Kidney capillary endothelial cell (primary cell): ENCODE measurements at regions not wholly inside any gene's neighbourhood (a gene's known extent, or its start where the extent isn't known, plus 50 kb on each side); places are given as distances from the start of the nearest gene placed in this dataset.

Experiments
- DNase-seq: peaks from one replicate; pipeline ENCODE4 v3.0.0-alpha.2; 2018; ENCODE audit warnings: low spot score

- DNase-seq: no peak
Measured at GRCh38 chr14:53545217-53545616, 392.1 kb upstream of the DDHD1 start.

DNA sequence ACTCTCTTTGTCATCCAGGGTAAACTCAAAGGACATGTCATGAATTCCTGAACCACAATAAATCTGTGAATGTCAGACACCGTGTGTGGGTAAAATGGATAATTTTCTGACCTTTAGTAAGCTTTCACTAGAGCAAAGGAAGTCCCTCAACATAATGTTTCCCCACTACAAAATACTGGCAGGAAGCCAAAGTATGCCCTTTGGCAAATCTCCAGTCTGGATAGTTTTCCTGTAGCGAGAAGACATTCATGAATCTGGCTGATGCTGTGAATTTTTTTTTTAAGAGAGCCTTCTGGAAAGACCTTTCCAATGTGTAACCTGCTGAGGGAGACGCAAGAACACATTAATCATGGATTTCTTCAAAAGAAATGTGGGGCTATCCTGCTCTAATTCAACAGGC is 389.6 kb upstream of the DDHD1 start:
- DNase-seq: peak; percentile 85

DNA sequence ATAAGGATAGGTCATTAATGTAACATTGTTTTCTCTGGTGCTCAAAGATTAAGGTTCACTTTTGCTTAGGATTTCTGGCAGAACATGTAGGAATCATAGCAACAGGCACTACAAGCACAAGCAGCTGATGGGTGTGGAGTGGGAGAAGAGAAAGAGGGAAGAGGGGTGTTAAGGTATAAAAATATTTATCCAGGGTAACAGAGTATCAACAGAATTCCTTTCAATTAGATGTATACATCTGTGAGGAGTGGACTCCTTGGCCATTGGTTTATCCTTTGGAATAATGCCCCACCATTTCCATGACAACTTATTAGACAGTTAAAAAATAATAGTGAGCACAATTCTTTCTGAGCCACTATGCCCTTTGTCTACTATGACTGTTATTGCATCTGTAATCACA is 388.3 kb upstream of the DDHD1 start:
- DNase-seq: no peak

DNA sequence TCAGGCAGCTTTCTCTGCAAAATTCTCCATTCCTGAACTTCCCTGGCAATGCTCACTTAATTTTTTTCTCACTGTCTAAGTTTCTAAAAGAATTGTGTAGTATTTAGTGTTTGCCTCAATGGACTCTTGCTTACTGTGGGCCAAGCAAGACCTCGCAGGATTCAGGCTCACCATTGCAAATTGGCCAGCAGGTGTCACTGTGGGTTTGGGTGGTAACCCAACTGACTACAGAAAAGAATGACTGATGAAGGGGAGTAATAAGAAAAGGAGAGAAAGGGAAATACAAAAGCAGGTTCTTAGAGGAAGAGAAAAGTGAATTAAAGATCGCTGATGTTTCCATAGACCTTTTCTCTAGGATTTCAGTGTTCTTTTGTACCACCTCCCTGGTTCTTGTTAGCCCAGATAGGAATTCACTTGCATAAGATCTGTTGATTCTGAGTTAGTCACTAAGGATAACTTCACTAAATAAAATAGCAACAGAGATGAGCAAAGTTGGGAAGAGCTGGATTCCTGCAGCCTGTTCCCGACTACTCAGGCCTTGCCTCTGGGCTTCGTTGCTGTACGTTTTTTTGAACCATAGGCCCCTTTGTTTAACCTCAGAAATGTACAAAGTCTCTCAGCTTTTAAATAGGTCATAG is 386.5 kb upstream of the DDHD1 start:
- peak; percentile 63 for DNase-seq

DNA sequence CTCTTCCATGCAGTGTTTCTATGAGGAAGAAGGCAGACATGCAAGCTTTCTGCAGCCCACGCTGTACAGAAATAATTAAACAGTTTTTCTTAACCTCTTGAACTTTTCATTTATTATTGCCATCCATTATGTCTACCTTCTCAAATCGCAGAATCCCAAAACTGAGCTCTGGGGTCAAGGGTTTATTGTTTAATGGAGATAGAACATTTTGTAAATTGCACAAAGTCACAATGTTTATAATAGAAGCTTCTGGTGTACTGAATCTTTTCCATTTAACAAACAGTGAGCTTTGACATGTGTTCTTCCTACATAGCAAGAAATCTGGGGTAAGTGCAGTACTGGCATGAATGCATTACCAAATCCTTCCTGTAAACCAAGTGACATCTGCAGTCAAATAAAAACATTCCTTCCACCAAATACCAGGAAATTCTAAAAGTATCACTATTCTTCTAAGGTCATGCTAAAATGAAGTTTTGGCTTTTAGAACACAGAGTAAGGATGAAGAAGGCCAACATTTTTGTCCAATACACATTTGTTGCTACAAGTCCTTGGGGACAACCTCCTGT is 385.3 kb upstream of the DDHD1 start:
- DNase-seq: no peak

DNA sequence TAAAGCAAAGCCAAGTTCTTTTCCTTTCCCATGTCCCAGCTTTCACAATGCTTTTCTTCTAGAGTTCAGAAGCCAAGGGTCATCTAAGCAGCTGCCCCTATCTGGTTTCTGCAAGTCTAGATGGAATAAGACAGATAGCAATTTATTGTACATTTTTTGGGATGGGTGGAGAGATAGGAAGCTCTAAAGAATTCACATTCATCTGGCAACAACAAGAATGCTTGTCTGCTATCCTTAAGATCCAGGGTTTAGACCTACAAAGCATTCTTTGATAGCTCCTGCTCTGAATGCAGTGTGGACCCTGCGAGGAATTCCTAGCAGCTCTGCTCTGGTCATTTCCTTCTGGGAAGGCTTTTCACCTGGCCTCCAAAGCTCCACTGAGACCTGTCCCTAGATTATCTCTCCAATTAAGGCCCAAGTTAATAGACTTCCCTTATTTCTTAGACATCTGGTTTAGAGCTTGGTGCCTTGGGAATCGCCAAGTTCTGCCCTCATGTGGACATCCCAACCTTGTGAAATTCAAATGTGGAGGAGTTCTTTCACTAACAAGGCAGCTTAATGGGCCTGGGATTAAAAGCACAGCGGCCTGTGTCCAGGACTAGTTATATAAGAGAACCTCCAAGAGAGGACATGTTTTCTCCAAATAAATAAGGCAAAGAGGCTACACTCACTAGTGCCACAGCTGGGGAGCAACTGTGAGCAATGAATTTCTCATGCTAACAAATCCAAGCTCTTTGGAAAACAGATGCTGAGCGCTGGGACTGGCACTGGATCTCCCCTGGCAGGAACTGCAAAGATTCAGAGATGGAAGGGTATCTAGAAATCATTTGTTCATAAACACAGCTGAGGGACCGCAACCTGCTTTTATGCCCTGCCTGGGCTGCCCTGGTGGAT is 384.5 kb upstream of the DDHD1 start:
- DNase-seq: no peak

DNA sequence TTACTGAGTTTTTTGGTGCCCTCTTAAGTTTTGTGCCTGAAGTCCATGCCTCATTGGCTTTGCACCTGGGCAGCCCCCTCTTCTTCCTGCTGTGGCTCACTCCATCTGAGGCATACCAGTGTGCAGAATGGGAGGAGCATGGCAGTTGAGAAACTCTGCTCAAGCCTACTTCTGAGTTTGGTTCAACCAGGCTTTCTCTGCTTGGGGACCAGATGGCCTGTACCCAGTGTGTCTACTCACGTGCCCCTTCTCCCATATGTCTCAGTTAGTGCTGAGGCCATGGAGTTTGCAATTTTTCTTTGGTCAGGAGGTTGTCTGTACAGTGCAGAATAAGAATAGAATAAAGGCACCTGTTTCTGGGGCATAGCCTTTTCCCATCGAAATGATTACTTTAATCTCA is 383.3 kb upstream of the DDHD1 start:
- DNase-seq: no peak

DNA sequence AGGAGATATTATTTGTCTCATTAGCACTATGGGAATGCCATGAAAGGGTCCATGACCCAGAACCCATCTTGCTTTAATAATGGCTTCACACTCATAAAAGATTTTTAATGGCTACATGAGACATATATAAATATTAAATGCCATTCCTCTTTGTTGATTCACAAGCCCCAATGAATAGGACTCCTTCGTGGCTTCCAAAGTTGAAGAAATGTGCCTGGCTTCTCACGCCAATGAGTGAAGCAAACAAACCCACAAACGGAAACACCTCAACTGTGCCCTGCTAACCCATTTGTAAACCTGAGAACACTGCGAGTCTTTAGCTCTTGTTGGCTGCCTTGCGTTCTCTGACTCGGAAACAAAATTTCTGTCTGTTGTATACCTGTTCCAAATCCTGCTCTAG is 381.7 kb upstream of the DDHD1 start:
- DNase-seq: no peak

GRCh38 chr14:53533384-53533970 is 380.4 kb upstream of the DDHD1 start:
- DNase-seq: no peak

DNA sequence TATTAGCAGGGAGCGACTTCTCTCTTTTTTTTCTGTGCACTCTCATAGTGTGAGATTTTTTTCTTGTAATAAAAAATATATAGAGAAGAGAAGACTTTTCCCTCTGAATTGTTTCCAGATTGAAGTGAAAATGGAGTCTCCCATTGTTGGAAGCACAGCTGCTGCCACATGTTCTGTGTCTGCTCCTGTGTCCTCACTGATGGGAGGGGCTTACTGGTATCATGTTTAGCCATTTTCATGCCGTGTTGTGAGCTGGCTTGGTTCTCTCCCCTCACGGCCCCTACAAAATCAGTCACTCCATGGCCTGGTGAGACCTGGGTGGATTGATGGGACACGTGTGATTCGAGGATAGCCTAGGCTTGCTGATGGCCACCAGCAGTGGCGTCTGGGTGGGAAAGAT is 379.7 kb upstream of the DDHD1 start:
- DNase-seq: no peak

DNA sequence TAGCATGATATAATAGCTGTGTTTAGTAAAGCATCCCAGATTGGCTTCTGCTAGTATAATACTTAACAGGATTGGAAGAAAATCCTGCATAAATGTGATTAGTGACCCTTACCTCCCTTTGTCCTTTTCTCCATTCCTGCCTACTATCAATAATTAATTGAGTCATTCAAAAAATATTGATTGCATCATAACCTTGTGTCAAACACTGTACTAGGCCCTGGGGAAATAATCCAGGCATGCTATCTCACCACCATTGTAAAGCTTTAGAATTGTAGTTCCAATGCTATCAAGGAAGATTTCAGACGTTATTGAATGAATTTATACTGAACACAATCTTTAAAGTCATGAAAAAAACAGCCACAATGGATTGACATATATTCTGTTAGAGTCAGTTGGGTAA is 378.6 kb upstream of the DDHD1 start:
- no peak for DNase-seq

DNA sequence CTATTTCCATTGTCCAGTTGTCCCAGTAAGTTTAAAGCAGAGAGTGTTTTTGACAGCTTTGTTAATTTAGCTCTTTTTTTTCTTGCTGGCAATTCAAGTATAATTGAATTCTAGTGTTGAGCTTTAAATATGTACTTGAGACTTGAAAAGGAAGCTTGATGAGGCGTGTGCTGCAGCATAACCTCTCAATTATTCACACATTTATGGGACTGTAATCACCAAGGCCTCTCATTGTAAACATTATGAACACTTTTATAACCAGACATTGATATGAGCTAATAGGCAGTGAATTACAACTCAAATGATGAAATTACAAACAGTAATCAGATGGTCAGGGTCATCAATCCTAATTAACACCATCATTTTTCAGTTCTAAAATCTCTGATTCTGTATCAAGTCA is 378.0 kb upstream of the DDHD1 start:
- DNase-seq: no peak

GRCh38 chr14:53529519-53529918 is 376.4 kb upstream of the DDHD1 start:
- no peak for DNase-seq

DNA sequence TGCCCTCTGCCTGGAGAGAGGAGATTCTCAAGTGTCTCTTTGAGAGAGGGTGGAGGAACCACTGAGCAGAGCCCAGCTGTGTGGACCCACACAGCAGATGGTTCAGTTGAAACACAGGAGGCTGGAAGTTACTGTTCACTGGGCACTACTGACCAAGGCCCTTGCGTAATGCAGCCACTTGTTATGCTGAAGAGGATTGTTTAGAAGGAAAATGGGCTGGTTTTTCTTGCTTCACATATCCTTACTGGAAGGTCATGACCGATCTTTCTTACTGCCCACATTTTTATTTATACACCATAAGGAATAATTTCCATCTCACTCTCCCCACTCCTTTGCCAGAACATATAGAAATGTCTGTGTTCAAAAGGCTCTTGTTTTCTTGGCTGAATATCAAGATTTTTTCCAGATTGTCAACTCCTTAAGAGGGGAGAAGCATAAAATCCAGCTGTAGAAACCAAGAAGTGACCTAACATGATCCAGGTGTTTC is 375.1 kb upstream of the DDHD1 start:
- DNase-seq: no peak

DNA sequence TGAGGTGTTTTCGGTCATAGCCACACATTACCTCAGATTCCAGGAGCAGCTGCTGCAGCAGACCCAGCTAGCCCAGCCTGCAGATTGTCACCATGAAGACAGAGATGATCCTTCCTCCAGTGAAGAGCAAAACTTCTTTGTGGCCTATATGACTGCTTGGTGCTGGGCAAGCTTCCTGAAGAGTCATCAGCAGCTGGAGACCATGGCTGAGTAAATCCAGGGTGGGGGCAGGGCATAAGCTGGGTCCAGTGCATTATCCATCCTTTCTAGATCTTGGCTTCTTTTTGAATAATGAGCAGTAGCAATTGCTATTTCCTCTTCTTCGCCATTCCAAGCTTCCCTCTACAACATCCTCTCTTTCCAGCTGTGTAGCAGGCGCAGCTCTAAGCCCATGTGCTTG is 373.1 kb upstream of the DDHD1 start:
- DNase-seq: no peak

- DNase-seq: no peak
Measured at GRCh38 chr14:53525608-53526007, 372.5 kb upstream of the DDHD1 start.

GRCh38 chr14:53524391-53524790 is 371.3 kb upstream of the DDHD1 start:
- DNase-seq: no peak

GRCh38 chr14:53523226-53523625 is 370.1 kb upstream of the DDHD1 start:
- DNase-seq: no peak

GRCh38 chr14:53520078-53520928 is 367.2 kb upstream of the DDHD1 start:
- DNase-seq: no peak

DNA sequence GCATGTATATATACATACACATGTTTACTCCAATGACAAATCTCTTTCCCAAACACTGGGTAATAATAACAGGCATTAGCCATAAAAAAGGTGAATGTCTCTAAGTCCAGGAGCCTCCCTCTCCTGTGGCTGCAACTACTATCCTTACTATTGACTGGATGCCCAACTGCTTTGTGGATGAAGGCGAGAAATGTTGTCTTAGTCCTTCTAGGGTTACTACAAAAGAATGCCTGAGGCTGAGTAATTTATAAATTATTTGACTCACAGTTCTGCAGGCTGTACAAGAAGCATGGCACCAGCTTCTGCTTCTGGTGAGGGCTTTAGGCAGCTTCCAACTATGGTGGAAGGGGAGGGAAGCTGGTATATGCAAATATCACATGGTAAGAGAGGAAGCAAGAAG is 366.0 kb upstream of the DDHD1 start:
- DNase-seq: no peak

DNA sequence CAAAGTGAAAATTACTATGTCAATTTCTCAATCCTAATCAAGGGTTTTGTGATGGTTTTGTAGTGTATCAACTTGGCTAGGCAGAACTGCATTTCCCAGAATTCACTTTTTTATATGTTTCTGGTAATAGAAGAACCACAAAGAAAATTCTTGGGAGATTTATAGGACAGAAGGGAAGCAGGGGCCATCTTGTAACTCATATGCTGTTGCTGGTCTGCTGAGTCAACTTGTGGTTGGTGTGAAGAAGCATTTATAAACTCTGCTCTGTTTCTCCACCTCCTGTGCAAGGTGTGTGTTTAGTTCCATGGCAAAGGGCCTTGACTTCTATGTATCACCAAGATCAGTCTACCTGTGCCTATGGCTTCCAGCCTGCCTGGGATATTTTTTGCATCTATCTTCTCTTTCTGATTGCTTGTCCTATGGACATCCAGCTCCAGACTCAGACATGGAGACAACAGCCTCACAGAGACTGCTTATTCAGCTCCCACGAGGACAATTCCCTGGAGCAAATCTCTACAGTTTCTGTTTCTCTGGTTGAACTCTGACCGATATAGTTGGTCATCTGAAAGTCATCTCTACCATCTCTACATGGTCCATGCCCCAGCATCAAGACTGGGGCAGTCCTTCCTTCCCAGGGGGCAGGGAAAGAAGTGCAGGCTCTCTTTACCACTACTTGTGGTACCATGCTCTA is 364.3 kb upstream of the DDHD1 start:
- DNase-seq: no peak
